IPS-18c (cell line): ENCODE measurements at regions not wholly inside any gene's neighbourhood (a gene's known extent, or its start where the extent isn't known, plus 50 kb on each side); places are given as distances from the start of the nearest gene placed in this dataset.

ENCODE experiments used
- H3K4me3 ChIP-seq: 2 replicates; pipeline ENCODE4 v1.7.0; 2013; ENCODE audit warnings: low read depth, mild to moderate bottlenecking, low read length, moderate library complexity; ENCODE audit not compliant: insufficient read depth
- H3K9me3 ChIP-seq: one replicate; pipeline ENCODE4 v1.6.1; 2013; ENCODE audit warnings: mild to moderate bottlenecking, low read length, moderate library complexity; ENCODE audit not compliant: control insufficient read depth, insufficient read depth

DNA sequence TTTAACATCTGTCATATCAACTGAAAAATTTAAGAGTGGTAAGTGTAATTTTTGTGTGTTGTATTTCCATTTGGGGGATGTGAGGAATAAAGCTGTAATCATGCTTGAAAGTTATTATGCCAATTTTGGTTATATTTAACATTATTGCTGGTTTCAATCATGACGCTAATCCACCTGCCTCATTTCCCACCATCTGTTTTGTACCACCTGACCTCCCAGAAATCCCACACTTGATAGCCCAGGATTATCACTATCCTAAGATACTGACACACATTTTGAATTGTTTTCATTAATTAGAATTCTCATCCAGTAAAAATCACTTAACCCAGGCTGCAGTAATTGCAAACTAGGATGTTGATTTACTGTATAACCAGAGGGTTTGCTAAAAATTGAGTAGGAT is 1119.8 kb downstream of the AACS start:
- H3K9me3 ChIP-seq, result peaks cover 2% of the 10 kb centered on the region
- no peak overlapping the region for H3K4me3 ChIP-seq

DNA sequence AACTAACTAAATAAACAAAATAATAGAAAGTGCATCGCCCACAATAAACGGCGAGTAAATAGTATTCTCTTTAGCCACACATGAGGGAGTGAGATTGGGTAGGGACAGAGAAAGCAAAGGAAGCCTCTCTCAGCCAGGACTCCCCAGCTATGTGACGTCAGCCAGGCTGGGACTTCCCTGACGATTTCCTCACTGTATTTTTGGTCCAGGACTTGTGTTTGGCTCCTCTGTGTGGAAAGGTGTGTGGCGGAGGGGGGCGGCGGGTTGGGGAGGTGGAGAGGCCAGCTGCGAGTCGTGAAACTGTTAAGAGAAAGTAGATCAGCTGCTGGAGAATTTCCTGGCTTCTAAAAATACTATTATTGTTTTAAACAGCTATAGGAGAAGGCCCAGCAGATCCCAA is 1124.6 kb downstream of the AACS start:
- Histone ChIP-seq H3K9me3 (no peaks in the 10 kb centered on the region), H3K4me3 (no peak overlapping the region)

DNA sequence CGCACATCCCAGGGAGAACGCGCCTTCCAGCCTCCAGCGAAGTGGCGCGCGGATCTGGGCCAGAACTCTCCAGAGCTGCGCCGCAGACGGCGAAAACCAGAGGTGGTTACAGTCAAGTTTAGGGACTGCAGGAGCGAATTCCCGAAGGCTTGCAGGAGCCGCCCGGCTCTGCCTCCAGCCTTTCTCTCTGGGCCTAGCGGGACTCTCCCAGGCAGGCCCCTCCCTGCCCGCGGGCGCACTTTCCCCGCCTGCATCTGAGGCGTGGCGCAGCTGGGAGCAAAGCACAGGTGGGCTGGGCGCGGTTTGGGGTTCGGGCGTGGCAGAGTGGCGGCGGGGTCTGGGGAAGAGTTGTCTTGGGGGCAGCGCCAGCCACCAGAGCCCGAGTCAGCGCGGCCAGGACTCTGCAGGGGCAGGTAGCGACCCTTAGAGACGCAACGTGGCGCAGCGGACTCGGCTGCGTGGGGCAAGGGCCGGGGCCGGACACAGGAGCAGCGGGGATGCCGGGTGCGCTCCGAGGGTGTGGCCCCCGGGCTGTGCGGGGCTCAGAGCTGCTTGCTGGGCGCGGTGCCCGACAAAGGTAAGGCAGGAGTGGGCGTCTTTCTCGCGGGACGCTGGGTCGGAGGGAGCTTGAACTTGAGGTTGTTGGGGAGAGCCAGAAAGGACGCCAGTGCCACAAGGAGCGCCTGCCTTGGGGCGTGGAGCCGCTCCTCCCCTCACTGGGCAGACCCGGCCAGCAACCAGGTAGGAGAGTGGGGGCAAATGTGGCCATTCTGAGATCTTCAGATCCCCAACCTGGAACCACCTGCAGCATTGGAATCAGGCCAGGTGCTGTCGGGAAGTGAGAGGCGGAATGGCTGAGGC is 1126.0 kb downstream of the AACS start:
- Histone ChIP-seq H3K9me3 (no peaks in the 10 kb centered on the region), H3K4me3 (peak overlapping the region; percentile 67)

- no peaks in the 10 kb centered on the region for H3K9me3 ChIP-seq
- no peak overlapping the region for H3K4me3 ChIP-seq
Observed at GRCh38 chr12:126191949-126192348, 1126.7 kb downstream of the AACS start.

DNA sequence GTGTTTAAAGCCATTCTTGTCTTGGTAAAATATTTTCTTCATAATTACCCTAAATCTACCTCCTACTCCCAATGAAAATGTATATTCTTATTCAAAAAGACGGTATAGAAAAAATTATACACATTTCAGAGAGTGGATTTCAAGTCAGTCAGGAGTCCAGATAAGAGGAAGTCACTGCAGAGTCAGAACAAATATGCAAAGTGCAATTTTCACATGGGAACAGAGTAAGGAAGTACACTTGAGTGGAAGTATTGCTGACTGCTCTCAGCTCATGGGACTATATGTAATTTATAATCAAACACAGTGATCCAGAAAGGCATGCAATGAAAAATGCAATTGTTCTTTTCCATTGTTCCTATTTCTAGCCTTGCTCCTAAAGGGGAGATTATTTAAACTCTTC is 1128.0 kb downstream of the AACS start:
- Histone ChIP-seq H3K9me3 (no peaks in the 10 kb centered on the region), H3K4me3 (no peak overlapping the region)

DNA sequence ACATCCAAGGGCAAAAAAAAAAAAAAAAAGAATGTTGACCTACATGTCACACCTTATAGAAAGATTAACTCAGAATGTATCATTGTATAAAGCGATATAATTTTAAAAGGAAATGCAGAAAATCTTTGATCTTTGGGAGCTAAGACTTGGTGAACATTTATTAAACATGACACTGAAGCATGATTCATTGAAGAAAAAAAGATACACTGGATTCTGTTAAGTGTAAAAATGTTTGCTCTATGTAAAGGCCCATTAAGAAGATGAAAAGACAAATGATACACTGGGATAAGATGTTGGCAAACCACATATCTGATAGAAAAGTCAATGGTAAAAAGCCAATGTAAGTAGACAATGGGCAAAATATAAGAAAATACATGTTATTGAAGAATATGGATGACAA is 1131.0 kb downstream of the AACS start:
- Histone ChIP-seq H3K9me3 (no peaks in the 10 kb centered on the region), H3K4me3 (no peak overlapping the region)

DNA sequence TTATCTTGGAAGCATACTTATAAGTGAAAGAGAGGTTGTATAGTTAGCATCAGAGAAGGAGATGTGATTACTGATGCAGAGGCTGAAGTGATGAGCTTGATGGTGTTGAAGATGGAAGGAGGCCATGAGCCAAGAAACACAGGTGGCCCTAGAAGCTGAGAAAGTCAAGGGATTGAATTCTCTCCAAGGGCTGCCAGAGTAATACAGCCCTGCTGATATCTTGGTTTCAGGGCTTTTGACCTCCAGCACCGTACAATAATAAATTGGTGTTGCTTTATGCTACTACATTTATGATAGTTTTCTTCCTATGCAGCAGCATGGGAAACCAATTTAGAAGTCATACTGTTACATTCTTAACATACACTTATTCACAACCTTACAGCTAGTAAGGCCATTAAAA is 1133.3 kb downstream of the AACS start:
- H3K9me3 ChIP-seq, result no peaks in the 10 kb centered on the region
- H3K4me3 ChIP-seq, result no peak overlapping the region

DNA sequence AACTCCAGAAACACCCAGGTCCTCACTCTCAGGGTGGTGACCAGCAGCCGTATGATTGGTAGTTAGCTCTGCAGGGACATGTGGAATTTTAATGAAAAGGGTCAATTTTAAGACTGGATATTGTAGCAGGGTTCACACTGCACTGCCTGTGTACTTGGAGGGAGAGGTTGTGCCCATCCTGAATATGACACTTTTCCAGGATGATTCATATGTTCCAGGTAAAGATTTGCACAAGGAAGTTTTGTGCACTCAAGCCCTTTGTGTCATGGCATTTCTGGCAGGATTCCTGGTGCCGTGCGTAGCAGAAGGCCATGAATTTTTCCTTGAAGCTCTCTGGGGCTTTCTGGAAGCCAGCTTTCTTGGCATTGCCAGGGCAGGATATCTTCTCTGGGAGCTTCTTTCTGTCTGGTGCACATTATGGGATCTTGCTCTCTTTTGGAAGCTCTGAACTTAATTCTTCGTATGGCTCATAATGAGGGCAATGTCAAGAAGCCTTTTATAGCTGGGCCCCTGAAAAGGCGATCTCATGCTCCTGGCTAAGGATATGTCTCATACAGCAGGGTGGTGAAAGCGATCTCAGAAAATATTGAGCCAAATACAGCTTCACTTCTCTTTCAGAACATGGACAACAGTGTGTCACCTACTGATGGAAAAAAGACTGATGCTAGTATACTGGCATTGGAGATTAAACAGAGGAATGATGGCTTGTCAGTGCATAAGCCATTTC is 1133.9 kb downstream of the AACS start:
- no peak overlapping the region for H3K4me3 ChIP-seq
- H3K9me3 ChIP-seq, result no peaks in the 10 kb centered on the region

GRCh38 chr12:126201981-126202537 is 1136.8 kb downstream of the AACS start:
- no peaks in the 10 kb centered on the region for H3K9me3 ChIP-seq

DNA sequence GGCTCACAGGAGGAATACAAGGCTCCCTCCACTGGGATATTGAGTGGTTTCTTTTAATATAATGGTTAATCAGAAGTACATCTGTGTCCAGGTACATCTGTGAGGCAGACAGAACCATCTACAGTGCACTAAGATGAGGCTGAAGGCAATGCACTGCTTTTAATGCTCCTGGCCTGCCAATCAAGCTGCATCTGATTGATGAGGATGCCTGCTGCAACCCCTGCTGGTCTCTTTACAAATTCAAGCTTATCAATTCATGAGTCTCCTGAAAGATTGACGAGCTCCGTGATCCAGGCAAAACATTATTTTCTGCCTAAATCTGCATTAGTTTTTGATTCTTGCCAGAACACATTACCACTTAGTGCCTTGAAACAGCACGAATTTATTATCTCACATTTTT is 1139.1 kb downstream of the AACS start:
- Histone ChIP-seq H3K4me3 (no peak overlapping the region), H3K9me3 (no peaks in the 10 kb centered on the region)

More at GRCh38 chr12:126201981-126202537, 1136.8 kb downstream of the AACS start:
- no peak overlapping the region for H3K4me3 ChIP-seq

GRCh38 chr12:126210026-126210425 is 1144.8 kb downstream of the AACS start:
- H3K4me3 ChIP-seq, result no peak overlapping the region
- no peaks in the 10 kb centered on the region for H3K9me3 ChIP-seq

GRCh38 chr12:126210448-126210847 is 1145.2 kb downstream of the AACS start:
- Histone ChIP-seq H3K4me3 (no peak overlapping the region), H3K9me3 (no peaks in the 10 kb centered on the region)

GRCh38 chr12:126212824-126213223 is 1147.6 kb downstream of the AACS start:
- H3K9me3 ChIP-seq, result no peaks in the 10 kb centered on the region
- H3K4me3 ChIP-seq, result no peak overlapping the region

DNA sequence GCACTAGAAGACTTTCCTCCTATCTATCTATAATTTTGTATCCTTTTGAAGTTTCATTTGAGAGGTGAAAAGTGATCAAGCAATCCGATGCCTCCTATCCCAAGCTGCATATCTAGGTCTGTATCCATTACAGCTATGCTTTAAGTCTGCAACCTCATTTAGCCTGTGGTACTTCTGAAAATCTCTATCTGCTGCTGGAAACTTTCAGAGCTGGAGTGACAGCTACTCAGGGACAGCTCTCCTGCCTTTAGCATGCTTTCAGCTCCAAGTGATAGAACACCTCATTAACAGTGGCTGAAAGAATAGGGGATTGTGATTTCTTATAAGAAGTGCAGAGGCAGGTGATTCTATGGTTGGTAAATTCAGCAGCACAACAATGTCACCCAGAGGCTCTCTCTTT is 1153.5 kb downstream of the AACS start:
- H3K9me3 ChIP-seq, result no peaks in the 10 kb centered on the region
- no peak overlapping the region for H3K4me3 ChIP-seq

- no peak overlapping the region for H3K4me3 ChIP-seq
- no peaks in the 10 kb centered on the region for H3K9me3 ChIP-seq
Observed at GRCh38 chr12:126219139-126219538, 1153.9 kb downstream of the AACS start.

DNA sequence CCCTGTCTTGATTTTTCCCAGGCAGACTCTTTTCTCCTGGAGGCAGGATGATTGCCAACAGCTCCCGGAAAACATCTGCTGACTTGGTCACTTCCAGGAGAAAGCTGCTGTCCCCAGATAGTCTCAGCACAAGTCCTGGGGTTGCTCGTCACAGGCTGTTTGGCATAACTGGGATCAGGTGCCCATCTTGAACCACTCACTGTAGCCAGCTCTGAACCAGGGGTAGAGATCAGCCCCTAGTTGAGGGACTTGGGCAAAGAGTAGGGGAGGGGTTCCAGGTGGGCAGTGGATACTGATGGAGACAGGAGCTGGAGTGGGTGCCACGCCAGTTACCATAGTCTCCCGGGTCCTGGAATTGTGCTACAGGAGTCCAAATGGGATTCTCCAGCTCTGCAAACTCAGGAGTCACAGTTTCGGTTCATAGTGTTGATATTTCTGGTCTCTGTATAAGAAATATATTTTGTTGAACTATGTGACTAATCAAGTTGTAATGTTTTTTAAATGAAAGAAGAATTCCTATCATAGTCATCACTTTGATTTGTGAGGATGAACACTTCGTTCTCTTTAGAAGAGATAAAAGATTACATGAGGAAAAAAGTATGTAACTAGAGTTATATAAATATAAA is 1154.5 kb downstream of the AACS start:
- Histone ChIP-seq H3K9me3 (no peaks in the 10 kb centered on the region), H3K4me3 (no peak overlapping the region)

DNA sequence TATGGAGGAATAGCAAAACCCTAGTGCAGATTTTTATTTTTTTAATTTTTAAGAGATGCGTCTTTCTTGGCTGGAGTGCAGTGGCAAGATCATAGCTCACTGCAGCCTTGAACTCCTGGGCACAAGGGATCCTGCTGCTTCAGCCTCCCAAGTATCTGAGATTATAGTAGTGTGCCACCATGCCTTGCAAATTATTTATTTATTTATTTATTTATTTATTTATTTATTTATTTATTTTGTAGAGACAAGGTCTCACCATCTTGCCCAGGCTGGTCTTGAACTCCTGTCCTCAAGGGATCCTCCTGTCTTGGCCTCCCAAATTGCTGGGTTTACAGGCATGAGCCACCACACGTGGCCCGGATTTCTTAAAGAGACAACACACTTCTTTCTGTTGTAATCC is 1158.8 kb downstream of the AACS start:
- Histone ChIP-seq H3K4me3 (no peak overlapping the region), H3K9me3 (no peaks in the 10 kb centered on the region)

DNA sequence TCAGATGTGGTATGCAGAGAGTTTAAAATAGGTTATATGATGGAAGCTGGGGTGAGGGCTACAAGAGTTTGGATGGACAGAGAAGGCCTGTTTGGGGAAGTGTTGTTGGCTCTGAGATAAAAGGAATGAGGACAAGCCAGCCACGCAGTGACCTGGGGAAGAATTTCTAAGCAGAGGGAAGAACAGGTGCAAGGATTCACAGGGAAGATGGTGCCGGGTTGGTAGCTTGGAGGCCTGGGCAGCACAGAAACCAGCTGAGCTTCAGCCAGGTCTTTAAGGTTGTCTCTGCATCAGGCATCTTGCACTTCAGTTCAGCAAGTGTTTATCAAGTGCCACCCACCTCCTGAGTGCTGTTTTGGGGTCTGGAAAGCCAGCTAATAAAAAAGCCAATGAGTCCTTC is 1163.7 kb downstream of the AACS start:
- Histone ChIP-seq H3K9me3 (no peaks in the 10 kb centered on the region), H3K4me3 (no peak overlapping the region)
